A673 (cell line): ENCODE measurements at regions not wholly inside any gene's neighbourhood (a gene's known extent, or its start where the extent isn't known, plus 50 kb on each side); places are given as distances from the start of the nearest gene placed in this dataset.
A peak's percentile ranks its signal among the peaks of the same experiment; 100 is the strongest.

Experiments
- BruUV-seq: library from RNA; stranded (reverse); fragments of 400-500 nt; replicated peaks from 2 replicates; lab custom pipeline; 2021; lab: Mats Ljungman, UMichigan
- CTCF ChIA-PET: fragments of 300-600 bp; sonication (Branson Sonifier 250); formaldehyde crosslinking; loops from one replicate; lab custom pipeline; 2022; ENCODE audit warnings: antibody characterized with exemption; lab: Charles Lee
- POLR2A ChIA-PET: fragments of 300-600 bp; sonication (Branson Sonifier 250); formaldehyde crosslinking; loops from one replicate; lab custom pipeline; 2022; ENCODE audit warnings: antibody characterized with exemption; ENCODE audit not compliant: low non-redundant PET; lab: Charles Lee
- DNase-seq: peaks from one replicate; pipeline ENCODE4 v3.0.0-alpha.2; 2015; ENCODE audit warnings: low spot score
- H3K27ac ChIP-seq: fragments of 200-600 bp; sonication (generic); 2 replicates; pipeline ENCODE4 v1.5.1; 2016; ENCODE audit warnings: mixed run types, low read depth, mild to moderate bottlenecking, mixed read lengths, antibody characterized with exemption, low read length; ENCODE audit not compliant: poor library complexity, severe bottlenecking
- H3K27me3 ChIP-seq: fragments of 200-600 bp; sonication (generic); replicated peaks from 2 replicates; pipeline ENCODE4 v1.6.1; 2017; ENCODE audit warnings: mixed run types, low read depth, mild to moderate bottlenecking, mixed read lengths, antibody characterized with exemption, low read length; ENCODE audit not compliant: insufficient read depth, poor library complexity
- H3K36me3 ChIP-seq: fragments of 200-600 bp; sonication (generic); 2 replicates; pipeline ENCODE4 v1.6.1; 2016; ENCODE audit warnings: mixed run types, mild to moderate bottlenecking, mixed read lengths, antibody characterized with exemption, low read length; ENCODE audit not compliant: insufficient read depth, poor library complexity, severe bottlenecking
- H3K4me1 ChIP-seq: fragments of 200-600 bp; sonication (generic); 2 replicates; pipeline ENCODE4 v1.6.1; 2017; ENCODE audit warnings: mixed run types, mild to moderate bottlenecking, mixed read lengths, antibody characterized with exemption, low read length; ENCODE audit not compliant: insufficient read depth, poor library complexity, severe bottlenecking
- H3K4me3 ChIP-seq: fragments of 200-600 bp; sonication (generic); 2 replicates; pipeline ENCODE4 v1.5.1; 2016; ENCODE audit warnings: low read depth, mixed run types, mild to moderate bottlenecking, mixed read lengths, low read length; ENCODE audit not compliant: poor library complexity, severe bottlenecking
- H3K9me3 ChIP-seq: fragments of 200-600 bp; sonication (generic); 2 replicates; pipeline ENCODE4 v1.6.1; 2016; ENCODE audit warnings: mixed run types, low read depth, mild to moderate bottlenecking, mixed read lengths, antibody characterized with exemption, low read length; ENCODE audit not compliant: poor library complexity, severe bottlenecking
- EZH2 ChIP-seq: fragments of 200-600 bp; sonication (generic); IDR thresholded peaks from 2 replicates; pipeline ENCODE4 v1.6.1; 2017; ENCODE audit warnings: borderline replicate concordance, low read depth, mild to moderate bottlenecking, mixed read lengths, antibody characterized with exemption, low read length; ENCODE audit not compliant: poor library complexity, severe bottlenecking
- intact Hi-C: fragments of 100-400 bp; cut with micrococcal nuclease; formaldehyde crosslinking; loops from one replicate; pipeline ENCODE4 v1.10.0; 2022; ENCODE audit not compliant: unreplicated experiment
- TF ChIP-seq, protein P1 (sequence below): fragments of 300-800, 200-600 bp; sonication (generic); conservative IDR thresholded peaks from 2 replicates; pipeline ENCODE4 v1.5.1; 2017; ENCODE audit warnings: low read depth, mild to moderate bottlenecking, antibody characterized with exemption, low read length, moderate library complexity, mixed read lengths

DNA sequence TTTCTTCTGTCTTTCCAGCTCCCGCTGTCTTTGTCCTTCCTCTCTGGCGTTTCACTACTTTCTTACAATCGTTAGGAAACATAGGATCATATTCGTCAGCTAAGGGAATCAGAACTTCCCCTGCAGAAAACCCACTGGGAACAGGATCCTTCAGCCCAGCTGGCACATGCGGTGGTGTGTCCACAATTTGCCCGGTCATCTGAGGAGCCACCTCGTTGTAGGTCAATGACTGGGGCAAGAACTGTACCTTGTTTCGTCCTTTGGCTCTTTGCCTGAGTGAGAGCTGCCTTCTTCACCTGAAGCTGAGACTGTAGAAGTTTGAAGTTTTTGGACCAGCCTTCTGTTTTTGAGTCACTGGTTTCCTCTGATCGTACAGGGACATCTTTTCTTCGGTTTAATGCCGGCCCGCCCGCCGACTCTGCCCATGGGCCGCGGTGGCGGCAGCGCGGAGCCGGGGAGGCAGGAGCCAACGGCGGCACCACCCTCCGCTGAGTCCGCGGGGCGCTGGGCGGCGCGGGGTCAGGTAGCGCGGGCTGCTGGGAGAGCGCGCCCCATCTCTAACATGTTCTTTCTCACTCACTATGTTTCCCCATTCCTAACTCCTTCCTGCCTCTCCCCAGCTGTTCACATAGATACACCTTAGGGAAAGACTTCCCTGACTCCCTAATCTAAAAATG lies 214.1 kb upstream of the NANOGP8 start:
- Histone ChIP-seq H3K27me3 (no peaks in the 10 kb centered on the region), H3K9me3 (no peaks in the 10 kb centered on the region), H3K27ac (no peak overlapping the region), H3K36me3 (no peaks in the 10 kb centered on the region), H3K4me1 (peaks cover 4% of the 10 kb centered on the region), H3K4me3 (no peak overlapping the region)
- no TSS peak for BruUV-seq
- POLR2A ChIA-PET: no interaction called here
- intact Hi-C loops: no loop called here
- no peak for TF ChIP-seq EZH2
- TF ChIP-seq, protein P1, sequence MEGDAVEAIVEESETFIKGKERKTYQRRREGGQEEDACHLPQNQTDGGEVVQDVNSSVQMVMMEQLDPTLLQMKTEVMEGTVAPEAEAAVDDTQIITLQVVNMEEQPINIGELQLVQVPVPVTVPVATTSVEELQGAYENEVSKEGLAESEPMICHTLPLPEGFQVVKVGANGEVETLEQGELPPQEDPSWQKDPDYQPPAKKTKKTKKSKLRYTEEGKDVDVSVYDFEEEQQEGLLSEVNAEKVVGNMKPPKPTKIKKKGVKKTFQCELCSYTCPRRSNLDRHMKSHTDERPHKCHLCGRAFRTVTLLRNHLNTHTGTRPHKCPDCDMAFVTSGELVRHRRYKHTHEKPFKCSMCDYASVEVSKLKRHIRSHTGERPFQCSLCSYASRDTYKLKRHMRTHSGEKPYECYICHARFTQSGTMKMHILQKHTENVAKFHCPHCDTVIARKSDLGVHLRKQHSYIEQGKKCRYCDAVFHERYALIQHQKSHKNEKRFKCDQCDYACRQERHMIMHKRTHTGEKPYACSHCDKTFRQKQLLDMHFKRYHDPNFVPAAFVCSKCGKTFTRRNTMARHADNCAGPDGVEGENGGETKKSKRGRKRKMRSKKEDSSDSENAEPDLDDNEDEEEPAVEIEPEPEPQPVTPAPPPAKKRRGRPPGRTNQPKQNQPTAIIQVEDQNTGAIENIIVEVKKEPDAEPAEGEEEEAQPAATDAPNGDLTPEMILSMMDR: no peak
- CTCF ChIA-PET: no interaction called here
- no peak for DNase-seq

DNA sequence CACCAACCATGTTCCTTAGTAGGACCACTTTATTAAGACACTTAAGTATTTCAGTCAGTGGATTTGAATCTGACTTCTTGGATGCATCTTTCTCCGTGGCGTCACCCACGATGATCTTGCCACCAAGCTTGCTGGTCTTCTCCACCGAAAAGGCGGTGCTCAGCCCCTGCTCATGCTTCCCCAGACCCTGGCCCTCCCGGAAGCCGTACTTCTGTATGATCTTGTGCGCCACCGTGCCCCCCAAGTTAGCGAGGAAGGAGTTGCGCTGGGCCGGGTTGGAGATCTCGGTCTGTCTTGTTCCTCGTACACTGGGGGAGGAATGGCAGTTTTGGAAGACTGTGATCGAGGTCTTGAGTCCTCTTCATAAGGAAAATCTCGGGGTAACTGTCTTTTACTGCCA lies 213.4 kb upstream of the NANOGP8 start:
- TF ChIP-seq EZH2: no peak
- TF ChIP-seq, protein P1: no peak
- CTCF ChIA-PET: no interaction called here
- Histone ChIP-seq H3K4me1 (peaks cover under 1% of the 10 kb centered on the region), H3K27me3 (no peaks in the 10 kb centered on the region), H3K36me3 (no peaks in the 10 kb centered on the region), H3K27ac (no peak overlapping the region), H3K9me3 (no peaks in the 10 kb centered on the region), H3K4me3 (no peak overlapping the region)
- no peak for DNase-seq
- POLR2A ChIA-PET: no interaction called here
- intact Hi-C loops: no loop called here
- no TSS peak for BruUV-seq

DNA sequence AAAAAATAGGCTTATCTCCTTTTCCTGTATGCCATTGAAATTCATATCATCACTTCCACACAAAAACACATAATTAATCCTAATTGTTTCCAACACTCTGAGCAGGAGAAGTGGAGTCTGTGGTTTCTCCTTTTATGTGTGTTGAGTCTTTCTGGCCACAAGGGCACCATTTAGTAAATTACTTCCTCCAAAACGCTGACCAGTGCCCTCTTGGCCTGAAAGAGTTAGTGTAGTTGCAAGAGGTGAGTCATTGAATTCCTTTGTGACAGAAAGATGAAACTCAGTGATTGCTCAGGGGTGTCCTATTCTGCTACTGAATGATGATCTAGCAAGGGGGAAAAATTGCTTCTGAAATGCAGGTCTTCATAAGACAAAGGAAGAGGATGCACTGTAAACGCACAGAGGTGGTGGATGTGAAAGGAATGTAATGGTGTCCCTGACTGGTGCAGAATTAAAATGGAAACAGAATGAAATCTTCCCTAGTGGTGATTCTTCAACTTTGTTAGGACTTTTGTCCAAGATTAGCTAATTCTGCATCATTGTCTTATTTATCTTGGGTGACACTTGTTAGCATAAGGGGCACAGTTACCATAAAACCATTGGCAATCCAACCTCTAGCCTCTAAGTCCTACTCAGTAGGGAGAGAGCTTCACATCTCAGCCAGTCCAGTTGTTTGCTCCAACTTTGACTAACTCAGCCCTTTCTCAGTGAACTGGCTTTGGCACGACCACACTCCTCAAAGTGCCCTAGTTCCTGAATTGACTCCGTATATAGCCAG lies 208.4 kb upstream of the NANOGP8 start:
- no peaks in the 10 kb centered on the region for H3K9me3 ChIP-seq
- ChIA-PET POLR2A (no interaction called here), CTCF (no interaction called here)
- TF ChIP-seq, protein P1: no peak
- TF ChIP-seq EZH2: no peak
- H3K4me1 ChIP-seq: peaks cover 9% of the 10 kb centered on the region
- intact Hi-C loops: loop anchor here (1.0 kb wide), 1 partner anchor 146 kb away; no protein-coding TSS in a partner anchor
- H3K27me3 ChIP-seq: no peaks in the 10 kb centered on the region
- BruUV-seq: no TSS peak
- DNase-seq: peak; percentile 49
- no peak overlapping the region for H3K4me3 ChIP-seq
- H3K27ac ChIP-seq: no peak overlapping the region
- no peaks in the 10 kb centered on the region for H3K36me3 ChIP-seq
